GM13976 (cell line): ENCODE measurements at regions not wholly inside any gene's neighbourhood (a gene's known extent, or its start where the extent isn't known, plus 50 kb on each side); places are given as distances from the start of the nearest gene placed in this dataset.

Source experiments
- DNase-seq: peaks from one replicate; pipeline ENCODE4 v3.0.0; 2012; ENCODE audit warnings: low spot score
- CTCF ChIP-seq: IDR thresholded peaks from 2 replicates; pipeline ENCODE4 v1.5.1; 2012; ENCODE audit warnings: borderline replicate concordance, mild to moderate bottlenecking; ENCODE audit not compliant: insufficient read depth; ENCODE audit errors: extremely low read depth, missing control alignments, control extremely low read depth
- in situ Hi-C: fragments of 300-500 bp; cut with MboI; formaldehyde crosslinking; loops from one replicate; pipeline ENCODE4 v1.12.0; 2022; ENCODE audit warnings: low sequenced_read_pairs, mixed read lengths, inconsistent platforms; ENCODE audit not compliant: unreplicated experiment

GRCh38 chr18:51789871-51790270 lies 550.1 kb upstream of the DCC start:
- TF ChIP-seq CTCF, result no peak
- DNase-seq, result no peak
- in situ Hi-C loops, result no loop called here

GRCh38 chr18:51801514-51801913 lies 538.5 kb upstream of the DCC start:
- DNase-seq, result no peak
- no peak for TF ChIP-seq CTCF
- in situ Hi-C loops, result no loop called here

GRCh38 chr18:51802569-51803428 lies 537.2 kb upstream of the DCC start:
- DNase-seq, result no peak
- in situ Hi-C loops, result no loop called here
- no peak for TF ChIP-seq CTCF

GRCh38 chr18:51807336-51807735 lies 532.7 kb upstream of the DCC start:
- no peak for TF ChIP-seq CTCF
- DNase-seq, result no peak
- in situ Hi-C loops, result no loop called here

- TF ChIP-seq CTCF, result no peak
- no peak for DNase-seq
- in situ Hi-C loops, result no loop called here
These were observed 528.1 kb upstream of the DCC start for GRCh38 chr18:51811883-51812282.

- TF ChIP-seq CTCF, result no peak
- in situ Hi-C loops, result no loop called here
- no peak for DNase-seq
These were observed 526.3 kb upstream of the DCC start for GRCh38 chr18:51813740-51814139.
